ENCODE measurements at regions not wholly inside any gene's neighbourhood (a gene's known extent, or its start where the extent isn't known, plus 50 kb on each side); places are given as distances from the start of the nearest gene placed in this dataset.

DNA sequence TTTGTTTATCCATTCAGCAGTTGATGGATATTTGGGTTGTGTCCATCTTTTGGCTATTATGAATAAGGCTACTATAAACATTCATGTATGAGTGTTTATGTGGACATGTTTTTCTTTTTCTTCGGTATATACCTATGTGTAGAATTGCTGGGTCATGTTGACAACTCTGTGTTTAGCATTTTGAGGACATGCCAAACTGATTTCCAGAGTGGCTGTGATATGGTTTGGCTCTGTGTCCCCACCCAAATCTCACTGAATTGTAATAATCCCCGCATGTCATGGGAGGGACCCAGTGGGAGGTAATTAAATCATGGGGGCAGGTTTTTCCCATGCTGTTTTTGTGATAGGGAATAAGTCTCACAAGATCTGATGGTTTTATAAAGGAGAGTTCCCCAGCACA is 439.7 kb downstream of the UTRN start:
- no peak for TF ChIP-seq CTCF (IDR thresholded peaks at IDR 0.05)
- TF ChIP-seq ZFX (IDR thresholded peaks at IDR 0.05; ENCODE audit: borderline replicate concordance): no peak

Data from 22Rv1 (cell line).